MM.1S (cell line): ENCODE measurements at regions not wholly inside any gene's neighbourhood (a gene's known extent, or its start where the extent isn't known, plus 50 kb on each side); places are given as distances from the start of the nearest gene placed in this dataset.

Source experiments
- DNase-seq: peaks from one replicate; pipeline ENCODE4 v3.0.0-alpha.2; 2015
- H2AFZ ChIP-seq: fragments of 300-600 bp; sonication (generic); 2 replicates; pipeline ENCODE4 v1.6.0; 2016; ENCODE audit warnings: antibody characterized with exemption, low read length
- H3F3A ChIP-seq: fragments of 300-600 bp; sonication (generic); 2 replicates; pipeline ENCODE4 v1.6.1; 2016; ENCODE audit warnings: mild to moderate bottlenecking, antibody characterized with exemption, low read length, moderate library complexity, mixed read lengths; ENCODE audit not compliant: insufficient read depth
- H3K27ac ChIP-seq: fragments of 300-600 bp; sonication (generic); 2 replicates; pipeline ENCODE4 v1.5.1; 2016; ENCODE audit warnings: mild to moderate bottlenecking, low read length
- H3K27me3 ChIP-seq: fragments of 300-600 bp; sonication (generic); replicated peaks from 2 replicates; pipeline ENCODE4 v1.6.0; 2016; ENCODE audit warnings: low read length; ENCODE audit not compliant: insufficient read depth
- H3K36me3 ChIP-seq: fragments of 300-600 bp; sonication (generic); replicated peaks from 2 replicates; pipeline ENCODE4 v1.6.1; 2016; ENCODE audit warnings: mild to moderate bottlenecking, low read length, mixed read lengths; ENCODE audit not compliant: insufficient read depth
- H3K4me1 ChIP-seq: fragments of 300-600 bp; sonication (generic); 2 replicates; pipeline ENCODE4 v1.6.1; 2016; ENCODE audit warnings: low read length, mixed read lengths
- H3K4me2 ChIP-seq: fragments of 300-600 bp; sonication (generic); 2 replicates; pipeline ENCODE4 v1.6.0; 2016; ENCODE audit warnings: low read depth, low read length
- H3K4me3 ChIP-seq: fragments of 300-600 bp; sonication (generic); 2 replicates; pipeline ENCODE4 v1.5.1; 2016; ENCODE audit warnings: low read length, mixed read lengths
- H3K79me2 ChIP-seq: fragments of 300-600 bp; sonication (generic); 2 replicates; pipeline ENCODE4 v1.6.1; 2016; ENCODE audit warnings: mixed run types, low read length, mixed read lengths
- H3K9ac ChIP-seq: fragments of 300-600 bp; sonication (generic); 2 replicates; pipeline ENCODE4 v1.6.1; 2016; ENCODE audit warnings: low read length, mixed read lengths
- H3K9me2 ChIP-seq: fragments of 300-600 bp; sonication (generic); replicated peaks from 2 replicates; pipeline ENCODE4 v1.6.1; 2016; ENCODE audit warnings: mild to moderate bottlenecking, low read length, mixed read lengths; ENCODE audit not compliant: insufficient read depth
- H3K9me3 ChIP-seq: fragments of 300-600 bp; sonication (generic); replicated peaks from 2 replicates; pipeline ENCODE4 v1.6.1; 2016; ENCODE audit warnings: mild to moderate bottlenecking, low read length, mixed read lengths; ENCODE audit not compliant: insufficient read depth
- H4K20me1 ChIP-seq: fragments of 300-600 bp; sonication (generic); 2 replicates; pipeline ENCODE4 v1.6.1; 2016; ENCODE audit warnings: mild to moderate bottlenecking, low read length, moderate library complexity, mixed read lengths; ENCODE audit not compliant: insufficient read depth
- CTCF ChIP-seq: fragments of 300-600 bp; sonication (generic); IDR thresholded peaks from 2 replicates; pipeline ENCODE4 v1.5.1; 2016; ENCODE audit warnings: antibody characterized with exemption, low read length, mixed read lengths
- EZH2 ChIP-seq: fragments of 300-600 bp; sonication (generic); optimal IDR thresholded peaks from 2 replicates; pipeline ENCODE3; 2017; ENCODE audit warnings: low read depth, mild to moderate bottlenecking, antibody characterized with exemption, low read length, mixed read lengths
- EZH2phosphoT487 ChIP-seq: fragments of 300-600 bp; sonication (generic); IDR thresholded peaks from 2 replicates; pipeline ENCODE4 v1.6.1; 2018; ENCODE audit warnings: antibody characterized with exemption, low read length

GRCh38 chr11:127115844-127116243 lies 115.3 kb upstream of the KIRREL3 start:
- Histone ChIP-seq H3K27ac (no peak overlapping the region), H3F3A (no peaks in the 10 kb centered on the region), H3K9me3 (no peaks in the 10 kb centered on the region), H3K79me2 (no peaks in the 10 kb centered on the region), H3K4me2 (no peak overlapping the region), H3K9me2 (no peaks in the 10 kb centered on the region), H3K4me1 (no peaks in the 10 kb centered on the region), H3K27me3 (no peaks in the 10 kb centered on the region), H4K20me1 (no peaks in the 10 kb centered on the region), H3K9ac (no peak overlapping the region), H3K36me3 (no peaks in the 10 kb centered on the region), H3K4me3 (no peak overlapping the region), H2AFZ (no peak overlapping the region)
- DNase-seq, result no peak
- TF ChIP-seq EZH2 (no peak), EZH2phosphoT487 (no peak), CTCF (no peak)

GRCh38 chr11:127114035-127114434 lies 113.5 kb upstream of the KIRREL3 start:
- Histone ChIP-seq H3K79me2 (no peaks in the 10 kb centered on the region), H2AFZ (no peak overlapping the region), H3K27me3 (no peaks in the 10 kb centered on the region), H3K27ac (no peak overlapping the region), H3K4me3 (no peak overlapping the region), H3F3A (no peaks in the 10 kb centered on the region), H3K4me2 (no peak overlapping the region), H3K9me3 (no peaks in the 10 kb centered on the region), H3K9me2 (no peaks in the 10 kb centered on the region), H3K9ac (no peak overlapping the region), H3K36me3 (no peaks in the 10 kb centered on the region), H4K20me1 (no peaks in the 10 kb centered on the region), H3K4me1 (no peaks in the 10 kb centered on the region)
- no peak for DNase-seq
- TF ChIP-seq EZH2phosphoT487, result no peak
- TF ChIP-seq CTCF, result no peak
- TF ChIP-seq EZH2, result no peak

- Histone ChIP-seq H3K4me2 (no peak overlapping the region), H3K79me2 (no peaks in the 10 kb centered on the region), H3K4me3 (no peak overlapping the region)
Observed at GRCh38 chr11:127110542-127110941, 110.0 kb upstream of the KIRREL3 start.

More at GRCh38 chr11:127110542-127110941, 110.0 kb upstream of the KIRREL3 start:
- no peaks in the 10 kb centered on the region for H3K9me2 ChIP-seq
- no peak overlapping the region for H3K27ac ChIP-seq
- no peaks in the 10 kb centered on the region for H3K36me3 ChIP-seq
- H3K4me1 ChIP-seq, result no peaks in the 10 kb centered on the region
- no peaks in the 10 kb centered on the region for H3K27me3 ChIP-seq
- TF ChIP-seq EZH2phosphoT487 (no peak), EZH2 (no peak), CTCF (no peak)
- H3K9ac ChIP-seq, result no peak overlapping the region
- no peak overlapping the region for H2AFZ ChIP-seq
- H3K9me3 ChIP-seq, result no peaks in the 10 kb centered on the region
- DNase-seq, result no peak
- H4K20me1 ChIP-seq, result no peaks in the 10 kb centered on the region
- no peaks in the 10 kb centered on the region for H3F3A ChIP-seq
